ENCODE measurements at regions not wholly inside any gene's neighbourhood (a gene's known extent, or its start where the extent isn't known, plus 50 kb on each side); places are given as distances from the start of the nearest gene placed in this dataset.
A peak's percentile ranks its signal among the peaks of the same experiment; 100 is the strongest.

- Histone ChIP-seq H3K4me1 (no peaks in the 10 kb centered on the region), H3K27ac (peak overlapping the region in 1 of 4 donors; percentile 37), H3K9me3 (no peaks in the 10 kb centered on the region), H3K27me3 (no peaks in the 10 kb centered on the region), H3K36me3 (no peaks in the 10 kb centered on the region), H3K4me3 (no peak overlapping the region)
- no peak for TF ChIP-seq POLR2A (IDR thresholded peaks at IDR 0.05)
- no peak for TF ChIP-seq CTCF (IDR thresholded peaks at IDR 0.05)
- DNase-seq: no peak
These were observed 178.5 kb upstream of the FMN2 start for GRCh38 chr1:239913141-239913585.

GRCh38 chr1:239914751-239915231, 176.9 kb upstream of the FMN2 start:
- Histone ChIP-seq H3K36me3 (no peaks in the 10 kb centered on the region), H3K4me3 (no peak overlapping the region), H3K27me3 (no peaks in the 10 kb centered on the region), H3K4me1 (no peaks in the 10 kb centered on the region), H3K9me3 (no peaks in the 10 kb centered on the region), H3K27ac (no peak overlapping the region)
- no peak for DNase-seq
- TF ChIP-seq POLR2A (IDR thresholded peaks at IDR 0.05) (no peak), CTCF (IDR thresholded peaks at IDR 0.05) (no peak)

- no peak for TF ChIP-seq POLR2A (IDR thresholded peaks at IDR 0.05)
- no peak for TF ChIP-seq CTCF (IDR thresholded peaks at IDR 0.05)
- DNase-seq: no peak
- H3K4me3 ChIP-seq: no peak overlapping the region
- H3K27me3 ChIP-seq: no peaks in the 10 kb centered on the region
- H3K36me3 ChIP-seq: no peaks in the 10 kb centered on the region
- H3K27ac ChIP-seq: no peak overlapping the region
- H3K4me1 ChIP-seq: no peaks in the 10 kb centered on the region
- no peaks in the 10 kb centered on the region for H3K9me3 ChIP-seq
These were observed 173.0 kb upstream of the FMN2 start for GRCh38 chr1:239918634-239919033.

GRCh38 chr1:239920214-239920613, 171.5 kb upstream of the FMN2 start:
- H3K9me3 ChIP-seq: no peaks in the 10 kb centered on the region
- H3K27me3 ChIP-seq: no peaks in the 10 kb centered on the region
- no peak for DNase-seq
- no peaks in the 10 kb centered on the region for H3K4me1 ChIP-seq
- no peak for TF ChIP-seq POLR2A (IDR thresholded peaks at IDR 0.05)
- no peak for TF ChIP-seq CTCF (IDR thresholded peaks at IDR 0.05)
- no peaks in the 10 kb centered on the region for H3K36me3 ChIP-seq
- H3K27ac ChIP-seq: no peak overlapping the region
- H3K4me3 ChIP-seq: no peak overlapping the region

- no peak for TF ChIP-seq CTCF (IDR thresholded peaks at IDR 0.05)
- no peak for TF ChIP-seq POLR2A (IDR thresholded peaks at IDR 0.05)
- Histone ChIP-seq H3K27me3 (no peaks in the 10 kb centered on the region), H3K9me3 (no peaks in the 10 kb centered on the region), H3K27ac (no peak overlapping the region), H3K4me3 (no peak overlapping the region), H3K36me3 (no peaks in the 10 kb centered on the region), H3K4me1 (no peaks in the 10 kb centered on the region)
- DNase-seq: no peak
These were observed 168.7 kb upstream of the FMN2 start for GRCh38 chr1:239922778-239923522.
